ENCODE measurements at regions not wholly inside any gene's neighbourhood (a gene's known extent, or its start where the extent isn't known, plus 50 kb on each side); places are given as distances from the start of the nearest gene placed in this dataset.

DNA sequence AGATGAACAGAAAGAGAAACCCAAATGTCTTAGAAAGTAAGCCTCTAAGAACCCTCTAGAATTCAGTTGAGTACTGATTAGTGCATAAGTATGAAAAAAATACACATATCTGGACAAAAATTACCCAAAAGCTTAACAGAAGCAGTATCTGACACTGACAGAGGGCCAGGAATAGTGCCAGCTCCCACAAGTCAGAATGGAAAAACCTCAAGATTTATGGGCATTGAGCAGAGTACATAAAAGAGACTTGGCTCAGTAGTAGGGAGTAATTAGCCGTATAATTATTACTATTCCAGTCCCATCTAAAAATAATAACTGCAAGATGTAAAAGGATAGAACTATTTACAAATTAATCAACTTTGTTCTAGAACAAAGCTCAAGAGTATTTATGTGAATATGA, 834.5 kb downstream of the FAM181B start:
- ChIA-PET POLR2A (ENCODE audit: partially characterized antibody) (no interaction called here), CTCF (ENCODE audit: partially characterized antibody) (no interaction called here)
- H2BK20ac ChIP-seq (ENCODE audit: low read length): no peak overlapping the region
- H3K4ac ChIP-seq (replicated peaks; ENCODE audit: insufficient read length, low read depth, low read length): no peak overlapping the region
- H3K79me1 ChIP-seq (ENCODE audit: low read depth, low read length): no peaks in the 10 kb centered on the region
- no peak overlapping the region for H3K9ac ChIP-seq (replicated peaks in 1 of 4; ENCODE audit: extremely low read depth in 1 of 4, low read depth in 3 of 4, low read length in 3 of 4)
- WGBS, 2 experiments (ENCODE audit: extremely low coverage in 1 of 2, insufficient coverage in 1 of 2, insufficient read length in 1 of 2, insufficient replicate concordance in 2 of 2, low coverage in 1 of 2, low lambda C conversion rate in 2 of 2, missing lambda C conversion rate in 1 of 2): 93% methylated on average over 1 of the region's 1 CpG; no CpG with 5 or more reads in 1 of the 2 experiments
- H2AFZ ChIP-seq (ENCODE audit: low read length): no peak overlapping the region
- no peak overlapping the region for H2AK5ac ChIP-seq (ENCODE audit: low read depth, low read length)
- no peaks in the 10 kb centered on the region for H3K27me3 ChIP-seq (replicated peaks in 1 of 4; ENCODE audit: control insufficient read depth in 3 of 4, extremely low read depth in 1 of 4, insufficient read depth in 3 of 4, low read length in 3 of 4)
- H2BK15ac ChIP-seq (ENCODE audit: low read length): no peak overlapping the region
- no peak overlapping the region for H2BK12ac ChIP-seq (ENCODE audit: low read depth, low read length)
- H4K5ac ChIP-seq (ENCODE audit: insufficient read length, low read depth, low read length): no peak overlapping the region
- no peak for FAIRE-seq
- no peak for DNase-seq (ENCODE audit: low read depth in 1 of 2, low spot score in 2 of 2)
- no peaks in the 10 kb centered on the region for H3K36me3 ChIP-seq (ENCODE audit: control insufficient read depth in 2 of 4, insufficient read depth in 4 of 4, low read length in 3 of 4)
- no peak overlapping the region for H3K4me2 ChIP-seq (ENCODE audit: insufficient read depth in 1 of 2, low read depth in 2 of 2, low read length in 2 of 2)
- no peaks in the 10 kb centered on the region for H3K4me1 ChIP-seq (replicated peaks in 1 of 4; ENCODE audit: control insufficient read depth in 3 of 4, insufficient read depth in 4 of 4, low read length in 3 of 4)
- no peak overlapping the region for H3K23ac ChIP-seq (ENCODE audit: insufficient read length)
- no peaks in the 10 kb centered on the region for H3K23me2 ChIP-seq (ENCODE audit: low read depth, low read length)
- H3K27ac ChIP-seq (ENCODE audit: low read depth, low read length): no peak overlapping the region
- no peak overlapping the region for H3K56ac ChIP-seq (replicated peaks; ENCODE audit: insufficient read length, low read depth, low read length)
- H4K91ac ChIP-seq (replicated peaks; ENCODE audit: insufficient read length, low read length): no peak overlapping the region
- no peak overlapping the region for H4K8ac ChIP-seq (ENCODE audit: extremely low read depth, insufficient read depth, low read length)
- no peaks in the 10 kb centered on the region for H3K9me3 ChIP-seq (ENCODE audit: insufficient read depth in 2 of 2, low read depth in 1 of 2, low read length in 1 of 2)
- H2BK5ac ChIP-seq (ENCODE audit: low read depth, low read length): no peak overlapping the region
- no peaks in the 10 kb centered on the region for H3K79me2 ChIP-seq (ENCODE audit: control insufficient read depth in 1 of 2, insufficient read depth in 2 of 2, low read length in 2 of 2)
- TF ChIP-seq JUN (IDR thresholded peaks at IDR 0.05; ENCODE audit: low read depth, low read length) (no peak), RXRA (IDR thresholded peaks at IDR 0.05; ENCODE audit: insufficient read depth, low read depth, low read length) (no peak), GABPA (IDR thresholded peaks at IDR 0.05; ENCODE audit: borderline replicate concordance, insufficient read depth, low read length) (no peak), TEAD4 (IDR thresholded peaks at IDR 0.05; ENCODE audit: low read depth, low read length) (no peak), POU5F1 (IDR thresholded peaks at IDR 0.05; ENCODE audit: low read depth, low read length) (no peak), ATF3 (IDR thresholded peaks at IDR 0.05; ENCODE audit: insufficient read depth, low read depth, low read length) (no peak), SAP30 (IDR thresholded peaks at IDR 0.05; ENCODE audit: insufficient read depth, insufficient replicate concordance, low read length) (no peak), KDM5A (IDR thresholded peaks at IDR 0.05; ENCODE audit: low read length) (no peak)
- no peak overlapping the region for H2BK120ac ChIP-seq (replicated peaks; ENCODE audit: low read depth, low read length)
- no peaks in the 10 kb centered on the region for H4K20me1 ChIP-seq (replicated peaks in 1 of 2; ENCODE audit: control insufficient read depth in 1 of 2, insufficient read depth in 2 of 2, low read length in 2 of 2)
- no peak overlapping the region for H3K18ac ChIP-seq (ENCODE audit: extremely low read depth, low read length)
- H3K14ac ChIP-seq (ENCODE audit: insufficient read length): no peak overlapping the region
- no peak overlapping the region for H3K4me3 ChIP-seq (ENCODE audit: extremely low read depth in 1 of 4, insufficient read depth in 2 of 4, low read depth in 3 of 4, low read length in 4 of 4)

Data from H1 (cell line).